Stomach (tissue), 8 donors: ENCODE measurements at regions not wholly inside any gene's neighbourhood (a gene's known extent, or its start where the extent isn't known, plus 50 kb on each side); places are given as distances from the start of the nearest gene placed in this dataset.
"Not testable (repeated sequence)": the region's sequence is repeated elsewhere in the genome, so short reads cannot be mapped to it uniquely, and the experiment has no call there.

Source experiments
- DNase-seq, 2 donors: peaks; one replicate each; pipeline versions ENCODE4 v3.0.0 to v3.0.0-alpha.2; 2013 to 2019
- H3K27ac ChIP-seq, 5 donors: fragments of 200-600 bp in 4 of 5; sonication (generic) in 4 of 5; one replicate each; pipeline ENCODE4 v1.5.1; 2013 to 2019; ENCODE audit warnings: mild to moderate bottlenecking in 1 of 5, moderate library complexity in 1 of 5
- H3K27me3 ChIP-seq, 3 donors: fragments of 200-600 bp; sonication (generic); one replicate each; pipeline ENCODE4 v1.5.1; 2017 to 2019; ENCODE audit warnings: mixed run types in 1 of 3
- H3K36me3 ChIP-seq, 4 donors: fragments of 200-600 bp; sonication (generic); 1 replicate in 3 of 4; 2 replicates in 1 of 4; pipeline ENCODE4 v1.5.1; 2016 to 2019
- H3K4me1 ChIP-seq, 4 donors: fragments of 200-600 bp; sonication (generic); one replicate each; pipeline ENCODE4 v1.5.1; 2016 to 2019
- H3K4me3 ChIP-seq, 4 donors: fragments of 200-600 bp; sonication (generic) in 3 of 4; one replicate each; pipeline ENCODE4 v1.5.1; 2016 to 2019; ENCODE audit warnings: mild to moderate bottlenecking in 1 of 4
- H3K9me3 ChIP-seq, 4 donors: fragments of 200-600 bp; sonication (generic); one replicate each; pipeline ENCODE4 v1.5.1; 2016 to 2019
- CTCF ChIP-seq, 7 experiments: fragments of 450-650 bp in 4 of 7; fragments of 200-600 bp in 3 of 7; sonication (generic) in 3 of 7; IDR thresholded peaks; one replicate each; pipeline ENCODE4 v1.5.1; 2016 to 2019; ENCODE audit warnings: antibody characterized with exemption in 7 of 7, control low read depth in 2 of 7, mild to moderate bottlenecking in 1 of 7
- EP300 ChIP-seq: sonication (generic); formaldehyde crosslinking; IDR thresholded peaks from one replicate; pipeline ENCODE4 v1.6.1; 2017; ENCODE audit warnings: antibody characterized with exemption
- POLR2A ChIP-seq, 4 donors: fragments of 450-650 bp; IDR thresholded peaks; one replicate each; pipeline ENCODE4 v1.6.1; 2016; ENCODE audit warnings: antibody characterized with exemption in 4 of 4, control low read depth in 2 of 4, mild to moderate bottlenecking in 1 of 4, moderate library complexity in 1 of 4
- POLR2AphosphoS5 ChIP-seq, 3 donors: sonication (generic); formaldehyde crosslinking; IDR thresholded peaks; one replicate each; pipeline ENCODE4 v1.6.1; 2016; ENCODE audit warnings: antibody characterized with exemption in 3 of 3
- WGBS, 5 donors: extraction: QIAGEN DNeasy Blood & Tissue Kit in 3 of 5; methylation state at CpG; one replicate each; pipeline versions ENCODE4 v1.1.5 to v1.1.7; 2013 to 2018; 5-methylcytosine and 5-hydroxymethylcytosine counted together
- intact Hi-C: fragments of 100-400 bp; cut with DNase I; formaldehyde crosslinking; loops from one replicate; pipeline ENCODE4 v1.15.1; 2023; ENCODE audit warnings: low total_unique reads
- donor health status: healthy with polysubstance abuse.
- donor health status: Bipolar disorder and iron deficiency.
- donor health status: healthy.

GRCh38 chr20:51926670-51927305 lies 124.5 kb upstream of the SALL4 start:
- H3K27ac ChIP-seq: no peak overlapping the region
- H3K9me3 ChIP-seq: no peaks in the 10 kb centered on the region
- no peak for DNase-seq
- 61 to 82% (median 77%) methylated on average over 14 of the region's 14 CpGs for WGBS, 5 donors
- no peaks in the 10 kb centered on the region for H3K36me3 ChIP-seq
- intact Hi-C loops: no loop called here
- H3K4me3 ChIP-seq: no peak overlapping the region
- H3K27me3 ChIP-seq: peaks cover 0 to 8% (median 0%) of the 10 kb centered on the region in 3 donors
- no peak for TF ChIP-seq POLR2A (IDR thresholded peaks at IDR 0.05)
- no peaks in the 10 kb centered on the region for H3K4me1 ChIP-seq

GRCh38 chr20:51924509-51924908 lies 122.2 kb upstream of the SALL4 start:
- H3K27me3 ChIP-seq: peaks cover 0 to 7% (median 0%) of the 10 kb centered on the region in 3 donors
- H3K27ac ChIP-seq: no peak overlapping the region
- TF ChIP-seq EP300: no peak
- no peak for TF ChIP-seq POLR2A (IDR thresholded peaks at IDR 0.05)
- no peak for TF ChIP-seq POLR2AphosphoS5 (IDR thresholded peaks at IDR 0.05)
- TF ChIP-seq CTCF (IDR thresholded peaks at IDR 0.05): no peak
- intact Hi-C loops: no loop called here
- no peaks in the 10 kb centered on the region for H3K4me1 ChIP-seq
- H3K36me3 ChIP-seq: no peaks in the 10 kb centered on the region
- no peak for DNase-seq
- no peak overlapping the region for H3K4me3 ChIP-seq
- 87 to 97% (median 94%) methylated on average over 3 of the region's 3 CpGs for WGBS, 5 donors
- no peaks in the 10 kb centered on the region for H3K9me3 ChIP-seq

- intact Hi-C loops: no loop called here
- H3K9me3 ChIP-seq: no peaks in the 10 kb centered on the region
- no peak overlapping the region for H3K27ac ChIP-seq
- no peak for DNase-seq
- 51 to 75% (median 61%) methylated on average over 2 of the region's 2 CpGs for WGBS, 5 donors
- TF ChIP-seq POLR2A (IDR thresholded peaks at IDR 0.05) (no peak), EP300 (no peak), POLR2AphosphoS5 (IDR thresholded peaks at IDR 0.05) (no peak), CTCF (IDR thresholded peaks at IDR 0.05) (no peak)
- no peak overlapping the region for H3K4me3 ChIP-seq
- no peaks in the 10 kb centered on the region for H3K4me1 ChIP-seq
- no peaks in the 10 kb centered on the region for H3K36me3 ChIP-seq
- H3K27me3 ChIP-seq: peaks cover 0 to 7% (median 0%) of the 10 kb centered on the region in 3 donors
Measured at GRCh38 chr20:51923633-51924032, 121.3 kb upstream of the SALL4 start.

- intact Hi-C loops, H3K27ac ChIP-seq, H3K4me1 ChIP-seq, H3K4me3 ChIP-seq, H3K36me3 ChIP-seq, DNase-seq, H3K27me3 ChIP-seq, H3K9me3 ChIP-seq: not testable (repeated sequence)
- 90 to 99% (median 96%) methylated on average over 12 of the region's 12 CpGs for WGBS, 5 donors
Measured at GRCh38 chr20:51922812-51923211, 120.5 kb upstream of the SALL4 start.

- no peaks in the 10 kb centered on the region for H3K27me3 ChIP-seq
- TF ChIP-seq POLR2AphosphoS5 (IDR thresholded peaks at IDR 0.05) (no peak), POLR2A (IDR thresholded peaks at IDR 0.05) (no peak), EP300 (no peak), CTCF (IDR thresholded peaks at IDR 0.05) (no peak)
- peaks cover 0 to 10% (median 0%) of the 10 kb centered on the region in 4 donors for H3K4me1 ChIP-seq
- H3K27ac ChIP-seq: no peak overlapping the region
- H3K4me3 ChIP-seq: no peak overlapping the region
- DNase-seq: no peak
- H3K9me3 ChIP-seq: no peaks in the 10 kb centered on the region
- WGBS, 5 donors: 33 to 62% (median 46%) methylated on average over 7 of the region's 7 CpGs
- H3K36me3 ChIP-seq: no peaks in the 10 kb centered on the region
- intact Hi-C loops: no loop called here
Measured at GRCh38 chr20:51918561-51918960, 116.2 kb upstream of the SALL4 start.
